Stimulated activated CD8-positive, alpha-beta memory T cell treated with anti-CD3 and anti-CD28 coated beads, Interleukin-7, amount 100 ng/mL, for 24 hours (primary cell): ENCODE measurements at regions not wholly inside any gene's neighbourhood (a gene's known extent, or its start where the extent isn't known, plus 50 kb on each side); places are given as distances from the start of the nearest gene placed in this dataset.
"Not testable (repeated sequence)": the region's sequence is repeated elsewhere in the genome, so short reads cannot be mapped to it uniquely, and the experiment has no call there.

Source experiments
- DNase-seq: peaks from one replicate; pipeline ENCODE4 v3.0.0-alpha.2; 2020; ENCODE audit warnings: low read depth

GRCh38 chr13:79607895-79608294 is 126.9 kb downstream of the NDFIP2 start:
- DNase-seq, result not testable (repeated sequence)
